Peyer's patch (tissue), 4 donors: ENCODE measurements at regions not wholly inside any gene's neighbourhood (a gene's known extent, or its start where the extent isn't known, plus 50 kb on each side); places are given as distances from the start of the nearest gene placed in this dataset.

Experiments used
- DNase-seq, 3 donors: peaks; one replicate each; pipeline ENCODE4 v3.0.0-alpha.2; 2017 to 2019
- H3K27ac ChIP-seq, 4 donors: fragments of 200-600 bp; sonication (generic); one replicate each; pipeline ENCODE4 v1.5.1; 2016 to 2019
- H3K27me3 ChIP-seq, 2 donors: fragments of 200-600 bp; sonication (generic); one replicate each; pipeline ENCODE4 v1.5.1; 2019
- H3K36me3 ChIP-seq, 3 donors: fragments of 200-600 bp; sonication (generic); one replicate each; pipeline ENCODE4 v1.5.1; 2016 to 2019
- H3K4me1 ChIP-seq, 4 donors: fragments of 200-600 bp; sonication (generic); one replicate each; pipeline ENCODE4 v1.5.1; 2016 to 2019
- H3K4me3 ChIP-seq, 4 donors: fragments of 200-600 bp; sonication (generic); 1 replicate in 3 of 4; 2 replicates in 1 of 4; pipeline ENCODE4 v1.5.1; 2016 to 2019; ENCODE audit warnings: mild to moderate bottlenecking in 1 of 4
- H3K9me3 ChIP-seq, 4 donors: fragments of 200-600 bp; sonication (generic); one replicate each; pipeline ENCODE4 v1.5.1; 2016 to 2019; ENCODE audit warnings: mild to moderate bottlenecking in 1 of 4
- CTCF ChIP-seq, 6 experiments: fragments of 450-650 bp in 4 of 6; fragments of 200-600 bp in 2 of 6; sonication (generic) in 1 of 6; IDR thresholded peaks; one replicate each; pipeline ENCODE4 v1.5.1; 2017 to 2019; ENCODE audit warnings: antibody characterized with exemption in 6 of 6, mild to moderate bottlenecking in 3 of 6, moderate library complexity in 1 of 6
- POLR2A ChIP-seq, 2 donors: fragments of 450-650 bp; IDR thresholded peaks; one replicate each; pipeline ENCODE4 v1.5.1; 2017; ENCODE audit warnings: antibody characterized with exemption in 2 of 2, mild to moderate bottlenecking in 2 of 2, moderate library complexity in 2 of 2

GRCh38 chr2:7601990-7602389 lies 684.8 kb downstream of the RNF144A start:
- DNase-seq = no peak
- Histone ChIP-seq H3K27ac (no peak overlapping the region), H3K9me3 (no peaks in the 10 kb centered on the region), H3K36me3 (no peaks in the 10 kb centered on the region), H3K4me3 (no peak overlapping the region), H3K27me3 (no peaks in the 10 kb centered on the region), H3K4me1 (no peaks in the 10 kb centered on the region)
- TF ChIP-seq POLR2A (IDR thresholded peaks at IDR 0.05) (no peak), CTCF (IDR thresholded peaks at IDR 0.05) (no peak)

GRCh38 chr2:7604456-7604855 lies 687.2 kb downstream of the RNF144A start:
- no peak for DNase-seq
- H3K4me3 ChIP-seq = no peak overlapping the region
- no peak overlapping the region for H3K27ac ChIP-seq
- H3K36me3 ChIP-seq = no peaks in the 10 kb centered on the region
- H3K27me3 ChIP-seq = no peaks in the 10 kb centered on the region
- H3K4me1 ChIP-seq = no peaks in the 10 kb centered on the region
- TF ChIP-seq POLR2A (IDR thresholded peaks at IDR 0.05) (no peak), CTCF (IDR thresholded peaks at IDR 0.05) (no peak)
- H3K9me3 ChIP-seq = no peaks in the 10 kb centered on the region

GRCh38 chr2:7607441-7608173 lies 690.4 kb downstream of the RNF144A start:
- Histone ChIP-seq H3K4me3 (no peak overlapping the region), H3K27ac (no peak overlapping the region), H3K27me3 (no peaks in the 10 kb centered on the region), H3K9me3 (no peaks in the 10 kb centered on the region), H3K4me1 (no peaks in the 10 kb centered on the region), H3K36me3 (no peaks in the 10 kb centered on the region)
- no peak for DNase-seq
- TF ChIP-seq POLR2A (IDR thresholded peaks at IDR 0.05) = no peak
- no peak for TF ChIP-seq CTCF (IDR thresholded peaks at IDR 0.05)

GRCh38 chr2:7609556-7609955 lies 692.3 kb downstream of the RNF144A start:
- no peaks in the 10 kb centered on the region for H3K27me3 ChIP-seq
- TF ChIP-seq POLR2A (IDR thresholded peaks at IDR 0.05) (no peak), CTCF (IDR thresholded peaks at IDR 0.05) (no peak)

GRCh38 chr2:7609974-7610373 lies 692.8 kb downstream of the RNF144A start:
- TF ChIP-seq POLR2A (IDR thresholded peaks at IDR 0.05) = no peak
- no peak for TF ChIP-seq CTCF (IDR thresholded peaks at IDR 0.05)
- no peak for DNase-seq
- no peak overlapping the region for H3K27ac ChIP-seq
- H3K4me3 ChIP-seq = no peak overlapping the region
- H3K9me3 ChIP-seq = no peaks in the 10 kb centered on the region
- H3K4me1 ChIP-seq = no peaks in the 10 kb centered on the region
- H3K36me3 ChIP-seq = no peaks in the 10 kb centered on the region
- H3K27me3 ChIP-seq = no peaks in the 10 kb centered on the region

More at GRCh38 chr2:7609556-7609955, 692.3 kb downstream of the RNF144A start:
- Histone ChIP-seq H3K4me1 (no peaks in the 10 kb centered on the region), H3K27ac (no peak overlapping the region), H3K4me3 (no peak overlapping the region), H3K9me3 (no peaks in the 10 kb centered on the region), H3K36me3 (no peaks in the 10 kb centered on the region)
- no peak for DNase-seq
